Endometrial microvascular endothelial cells (primary cell): ENCODE measurements at regions not wholly inside any gene's neighbourhood (a gene's known extent, or its start where the extent isn't known, plus 50 kb on each side); places are given as distances from the start of the nearest gene placed in this dataset.

Experiments
- in situ Hi-C: cut with HindIII; loops from 2 replicates; pipeline ENCODE4 v1.10.0; 2017; ENCODE audit warnings: low sequenced_read_pairs, low pct_unique_long_range_greater_than_20kb; ENCODE audit errors: inconsistent ontology term

GRCh38 chr2:203811491-203812221, 55.9 kb upstream of the CTLA4 start:
- in situ Hi-C loops = loop anchor here (25.0 kb wide), 1 partner anchor 324 kb away; no protein-coding TSS in a partner anchor

GRCh38 chr2:203812294-203813221, 55.0 kb upstream of the CTLA4 start:
- in situ Hi-C loops = loop anchor here (25.0 kb wide), 1 partner anchor 325 kb away; no protein-coding TSS in a partner anchor

GRCh38 chr2:203813684-203814083, 53.9 kb upstream of the CTLA4 start:
- in situ Hi-C loops = loop anchor here (25.0 kb wide), 1 partner anchor 326 kb away; no protein-coding TSS in a partner anchor

GRCh38 chr2:203814661-203815540, 52.7 kb upstream of the CTLA4 start:
- in situ Hi-C loops = loop anchor here (25.0 kb wide), 1 partner anchor 328 kb away; no protein-coding TSS in a partner anchor

- in situ Hi-C loops = loop anchor here (25.0 kb wide), 1 partner anchor 328 kb away; no protein-coding TSS in a partner anchor
Observed at GRCh38 chr2:203815541-203815898, 52.1 kb upstream of the CTLA4 start.

GRCh38 chr2:203817147-203817546, 50.4 kb upstream of the CTLA4 start:
- in situ Hi-C loops = loop anchor here (25.0 kb wide), 1 partner anchor 330 kb away; no protein-coding TSS in a partner anchor
